HG03025 (cell line): ENCODE measurements at regions not wholly inside any gene's neighbourhood (a gene's known extent, or its start where the extent isn't known, plus 50 kb on each side); places are given as distances from the start of the nearest gene placed in this dataset.

ENCODE experiments used
- ATAC-seq: cut with Tn5 transposase; IDR thresholded peaks from one replicate; pipeline ENCODE4 v1.9.1; 2021; ENCODE audit warnings: mild to moderate bottlenecking, moderate library complexity; ENCODE audit not compliant: unreplicated experiment, low FRiP score

- ATAC-seq: no peak
Measured at GRCh38 chr4:181671672-181672071, 571.5 kb upstream of the TENM3 start.

- ATAC-seq: no peak
Measured at GRCh38 chr4:181672751-181673150, 570.5 kb upstream of the TENM3 start.

GRCh38 chr4:181674315-181674875 is 568.8 kb upstream of the TENM3 start:
- ATAC-seq: no peak

- ATAC-seq: no peak
Measured at GRCh38 chr4:181676546-181676945, 566.7 kb upstream of the TENM3 start.

GRCh38 chr4:181677201-181677600 is 566.0 kb upstream of the TENM3 start:
- ATAC-seq: no peak

GRCh38 chr4:181677621-181678020 is 565.6 kb upstream of the TENM3 start:
- ATAC-seq: no peak

- ATAC-seq: no peak
Measured at GRCh38 chr4:181679754-181680153, 563.4 kb upstream of the TENM3 start.

GRCh38 chr4:181682367-181683047 is 560.7 kb upstream of the TENM3 start:
- no peak for ATAC-seq

GRCh38 chr4:181684310-181684709 is 558.9 kb upstream of the TENM3 start:
- ATAC-seq: no peak

GRCh38 chr4:181685461-181685860 is 557.7 kb upstream of the TENM3 start:
- no peak for ATAC-seq

- ATAC-seq: no peak
Measured at GRCh38 chr4:181685911-181686310, 557.3 kb upstream of the TENM3 start.

- no peak for ATAC-seq
Measured at GRCh38 chr4:181687116-181687515, 556.1 kb upstream of the TENM3 start.

GRCh38 chr4:181688432-181688831 is 554.8 kb upstream of the TENM3 start:
- ATAC-seq: no peak

- no peak for ATAC-seq
Measured at GRCh38 chr4:181688872-181689271, 554.3 kb upstream of the TENM3 start.

- no peak for ATAC-seq
Measured at GRCh38 chr4:181690498-181690897, 552.7 kb upstream of the TENM3 start.

GRCh38 chr4:181692965-181693364 is 550.2 kb upstream of the TENM3 start:
- no peak for ATAC-seq

- ATAC-seq: no peak
Measured at GRCh38 chr4:181693517-181693916, 549.7 kb upstream of the TENM3 start.

- no peak for ATAC-seq
Measured at GRCh38 chr4:181698221-181698620, 545.0 kb upstream of the TENM3 start.

- ATAC-seq: no peak
Measured at GRCh38 chr4:181701214-181701613, 542.0 kb upstream of the TENM3 start.

- ATAC-seq: no peak
Measured at GRCh38 chr4:181701894-181702293, 541.3 kb upstream of the TENM3 start.

GRCh38 chr4:181702864-181703495 is 540.2 kb upstream of the TENM3 start:
- ATAC-seq: no peak

- ATAC-seq: no peak
Measured at GRCh38 chr4:181710143-181710542, 533.1 kb upstream of the TENM3 start.
